ENCODE measurements at regions not wholly inside any gene's neighbourhood (a gene's known extent, or its start where the extent isn't known, plus 50 kb on each side); places are given as distances from the start of the nearest gene placed in this dataset.
"Not testable (repeated sequence)": the region's sequence is repeated elsewhere in the genome, so short reads cannot be mapped to it uniquely, and the experiment has no call there.

DNA sequence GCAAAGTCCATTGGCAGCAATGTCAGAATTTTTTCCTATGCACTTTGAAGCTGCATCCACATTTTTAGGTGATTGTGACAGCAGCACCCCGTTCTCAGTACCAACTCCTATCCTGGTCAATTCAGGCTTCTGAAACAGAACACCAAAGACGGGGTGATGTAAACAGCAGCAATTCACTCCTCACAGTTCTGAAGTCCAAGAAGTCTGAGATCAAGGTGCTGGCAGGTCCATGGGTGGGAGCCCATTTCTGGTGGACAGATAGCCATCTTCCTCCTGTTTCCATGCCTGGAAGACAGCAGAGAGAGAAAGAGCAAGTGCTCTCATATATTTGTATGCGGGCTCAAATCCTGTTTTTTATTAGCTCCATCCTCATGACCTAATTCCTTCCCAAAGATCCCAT is 471.2 kb downstream of the BRD1 start:
- DNase-seq = no peak

DNA sequence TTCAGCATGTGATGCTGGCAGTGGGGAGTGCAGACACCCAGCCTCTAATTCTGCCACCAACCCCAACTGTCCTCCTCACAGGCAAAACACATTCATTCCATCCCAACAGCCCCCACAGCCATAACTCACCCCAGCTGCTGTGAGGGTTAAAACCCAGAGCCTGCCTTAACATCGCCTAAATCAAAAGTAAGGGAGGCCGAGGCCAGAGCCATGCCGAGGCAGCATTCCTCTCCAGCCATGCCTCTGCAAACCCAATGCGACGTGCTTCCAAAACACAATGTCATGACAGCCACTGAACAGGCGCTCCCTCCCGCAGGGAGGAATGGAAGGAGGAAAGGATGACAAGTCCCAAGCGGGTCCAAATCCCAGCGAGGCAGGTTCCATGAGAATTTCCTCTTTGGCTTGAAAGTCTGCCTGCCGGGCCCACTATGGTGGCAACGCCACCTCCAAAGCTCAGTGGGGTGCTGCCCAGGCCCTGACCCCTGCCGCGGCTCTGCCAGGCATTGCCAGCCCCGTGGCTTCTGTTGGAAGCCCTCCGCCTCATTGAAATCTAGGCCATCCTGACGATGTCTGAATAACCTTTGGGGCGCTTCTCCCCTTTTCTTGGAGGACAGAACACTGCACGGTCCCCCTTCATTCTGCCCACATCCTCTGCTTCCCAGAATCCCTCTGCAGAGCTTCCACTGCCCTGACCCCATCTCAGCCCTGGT is 472.3 kb downstream of the BRD1 start:
- no peak for DNase-seq

DNA sequence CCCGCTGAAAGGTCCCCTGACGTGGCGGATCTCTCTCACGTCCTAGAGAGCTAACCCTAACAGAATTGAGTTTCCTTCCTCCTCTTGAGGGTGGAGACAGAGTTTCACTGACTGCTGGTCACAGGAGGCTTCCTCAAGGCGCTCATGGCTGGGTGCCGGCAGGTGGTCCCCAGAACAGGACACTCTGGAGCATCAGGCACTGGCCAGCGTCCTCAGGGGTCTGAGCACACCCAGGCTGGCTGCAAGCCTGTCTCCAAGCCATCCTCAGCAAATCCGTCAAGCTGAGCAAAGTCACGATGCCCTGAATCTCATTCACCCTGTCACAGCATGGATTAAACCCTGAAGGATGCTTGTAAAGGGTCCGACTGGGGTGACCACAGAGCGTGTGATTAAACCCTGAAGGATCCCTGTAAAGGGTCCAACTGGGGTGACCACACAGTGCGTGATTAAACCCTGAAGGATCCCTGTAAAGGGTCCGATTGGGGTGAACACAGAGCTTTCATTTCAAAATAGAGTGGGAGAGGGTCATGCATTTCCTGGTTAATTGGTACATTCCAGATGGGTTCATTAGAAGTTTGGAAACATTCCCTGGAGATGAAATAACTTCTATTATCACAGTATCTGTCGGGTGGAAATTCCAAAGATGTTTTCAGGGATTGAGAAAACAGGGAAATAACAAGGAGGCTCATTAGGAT is 473.0 kb downstream of the BRD1 start:
- DNase-seq = no peak

DNA sequence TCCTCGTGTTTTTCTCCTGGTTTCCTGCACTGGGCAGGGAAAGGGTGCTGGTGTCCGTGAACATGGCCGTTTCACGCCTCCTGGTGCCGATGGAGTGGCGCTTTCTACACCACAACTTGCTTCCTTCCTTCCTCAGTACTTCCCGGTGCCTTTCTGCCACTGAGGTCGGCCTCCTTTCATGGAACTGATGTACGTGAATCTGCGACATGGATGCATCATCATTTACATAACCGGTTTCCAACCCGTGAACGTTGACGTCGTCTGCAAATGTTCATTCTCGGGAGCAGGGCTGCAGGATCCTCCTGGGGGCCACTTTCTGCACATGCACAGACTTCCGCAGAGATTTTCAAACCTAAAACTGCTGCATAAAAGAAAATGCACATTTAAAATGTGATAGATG is 474.4 kb downstream of the BRD1 start:
- no peak for DNase-seq

- no peak for DNase-seq
Measured at GRCh38 chr22:49352361-49353169, 475.1 kb downstream of the BRD1 start.

DNA sequence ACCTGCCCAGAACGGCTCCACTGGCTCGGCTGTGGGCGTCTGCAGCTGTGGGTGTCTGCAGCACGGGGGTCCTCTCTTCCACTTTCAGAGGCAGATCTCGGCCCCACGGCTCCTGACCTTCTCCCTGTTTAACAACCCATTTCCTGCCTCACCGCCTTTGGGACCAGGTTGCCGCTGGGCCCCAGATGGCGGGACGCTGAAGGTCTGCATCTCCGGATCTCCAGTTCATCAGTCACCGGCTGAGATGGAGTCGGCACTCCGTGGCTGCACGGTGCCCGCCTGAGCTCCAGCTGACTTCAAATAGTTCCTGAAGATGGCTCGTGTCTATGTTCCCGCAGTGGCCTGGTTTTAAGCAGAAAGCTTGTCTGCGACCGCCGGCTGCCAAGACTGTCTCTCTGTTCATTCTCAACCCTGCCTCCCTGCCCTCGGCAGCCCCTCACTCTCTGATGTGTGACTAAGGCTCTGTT is 475.9 kb downstream of the BRD1 start:
- DNase-seq = no peak

DNA sequence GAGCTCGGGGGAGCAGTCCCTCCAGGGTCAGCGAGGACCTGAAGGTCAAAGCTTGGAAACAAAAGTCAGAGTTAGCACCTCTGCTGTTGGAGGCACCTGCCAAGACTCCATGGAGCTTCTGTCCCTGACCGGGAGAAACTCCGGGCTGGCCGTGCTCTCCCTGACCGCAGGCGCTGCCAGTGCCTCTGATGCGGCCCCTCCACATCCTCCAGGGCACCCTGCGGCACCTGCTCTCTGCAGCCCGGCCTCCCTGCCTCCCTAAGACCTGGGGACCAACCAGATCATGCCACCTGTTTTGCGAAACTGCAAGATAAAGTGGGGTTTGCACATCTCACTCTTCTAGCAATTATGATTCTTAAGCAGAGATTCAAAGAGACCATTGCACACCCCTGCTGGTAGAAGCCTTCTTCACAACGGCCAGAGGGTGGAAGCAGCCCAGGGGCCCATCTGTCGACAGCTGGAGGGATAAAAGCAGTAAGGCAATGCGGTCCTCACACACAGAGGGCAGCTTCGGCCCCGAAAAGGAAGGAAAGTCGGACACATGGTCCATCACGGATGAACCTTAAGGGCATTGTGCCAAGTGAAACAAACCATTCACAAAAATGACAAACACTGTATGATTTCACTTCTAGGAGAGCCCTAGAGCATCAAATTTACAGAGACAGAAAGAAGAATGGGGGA is 477.1 kb downstream of the BRD1 start:
- no peak for DNase-seq

GRCh38 chr22:49349841-49350381 is 477.8 kb downstream of the BRD1 start:
- no peak for DNase-seq

DNA sequence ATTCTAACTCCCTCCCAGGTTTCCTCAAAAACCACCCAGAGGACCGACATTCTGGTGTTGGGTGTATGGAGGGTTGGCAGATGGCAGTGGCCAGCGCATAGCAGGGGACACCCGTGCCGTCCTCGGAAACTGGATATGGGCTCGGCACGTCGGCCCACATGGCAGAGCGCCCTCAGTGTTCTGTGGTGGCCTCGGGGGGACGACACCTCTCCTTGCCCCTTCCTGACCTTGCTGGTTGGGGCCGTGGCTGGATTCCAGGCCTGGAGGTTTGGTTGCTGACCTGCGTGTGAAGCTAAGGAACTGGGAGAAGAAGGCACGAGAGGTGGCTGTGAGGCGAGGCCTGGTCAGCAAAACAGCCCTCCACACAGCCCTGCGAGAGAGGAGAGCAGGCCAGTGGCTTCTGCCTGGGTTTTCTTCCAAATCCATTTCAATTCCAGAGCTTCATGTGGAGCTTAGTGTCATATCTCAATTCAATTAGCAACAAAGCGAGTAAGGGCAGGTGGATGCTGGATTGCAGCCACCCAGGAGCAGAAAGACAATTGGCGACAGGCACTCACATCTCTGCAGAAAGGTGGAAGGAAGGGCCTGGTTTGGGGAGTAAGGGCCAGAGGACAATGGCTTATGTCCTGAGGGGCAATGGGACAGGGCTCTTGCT is 478.4 kb downstream of the BRD1 start:
- DNase-seq = no peak

DNA sequence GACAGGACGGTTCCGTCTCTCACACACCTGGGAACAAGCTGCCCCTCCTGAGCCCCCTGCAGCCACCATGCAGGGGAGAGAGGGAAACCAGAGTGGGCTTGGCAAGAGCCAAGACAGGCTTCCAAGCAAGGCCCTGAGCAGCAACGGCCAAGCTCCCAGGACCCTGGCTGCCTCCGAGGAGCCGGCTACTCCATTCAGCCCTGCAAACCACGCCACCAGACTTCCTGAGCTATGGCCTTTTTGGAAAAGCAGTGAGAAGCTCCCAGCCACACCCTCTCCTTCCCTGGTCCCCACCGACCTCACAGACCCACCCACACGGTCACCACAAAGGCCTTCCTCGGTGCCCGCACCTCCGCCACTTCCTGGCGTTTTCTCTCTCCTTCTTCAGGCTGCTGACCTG is 479.0 kb downstream of the BRD1 start:
- DNase-seq = no peak

GRCh38 chr22:49347376-49347775 is 480.3 kb downstream of the BRD1 start:
- no peak for DNase-seq

DNA sequence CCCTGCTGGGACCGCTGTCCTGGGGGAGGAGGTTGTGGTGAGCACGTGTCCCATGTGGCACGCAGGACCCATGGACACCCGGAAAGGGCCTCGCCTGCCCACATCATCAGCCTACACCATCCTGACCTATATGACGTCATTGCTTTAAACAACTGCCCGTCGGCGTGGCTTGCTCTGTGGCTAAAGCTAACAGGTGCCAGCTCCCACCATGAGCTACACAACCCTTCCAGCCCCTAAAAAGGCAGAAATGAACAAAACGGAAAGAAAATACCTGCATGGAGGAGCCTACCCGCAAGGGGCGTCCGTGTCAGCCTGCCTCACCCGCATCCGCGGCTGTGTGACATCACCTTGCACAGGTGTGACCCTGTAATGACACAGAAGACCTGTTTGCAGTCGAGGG is 481.8 kb downstream of the BRD1 start:
- DNase-seq = no peak

DNA sequence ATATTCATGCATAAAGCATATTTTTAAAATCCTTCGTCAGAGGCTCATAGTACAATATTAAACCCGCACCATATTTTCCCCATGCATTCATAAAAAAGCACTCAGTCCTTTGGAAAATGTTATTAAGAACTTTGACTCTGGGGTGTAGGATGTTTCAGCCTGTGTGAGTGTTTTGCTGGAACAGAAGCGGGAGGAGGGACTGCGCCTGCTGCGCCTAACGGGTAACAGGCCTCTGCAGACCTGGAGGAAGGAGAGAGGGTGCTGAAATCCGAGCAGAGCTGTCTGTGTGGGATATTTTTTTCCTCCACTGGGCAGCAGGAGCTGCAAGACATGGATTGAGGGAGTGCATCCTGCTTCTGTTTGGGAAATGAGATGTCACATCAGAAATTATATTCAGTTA is 483.0 kb downstream of the BRD1 start:
- DNase-seq = no peak

DNA sequence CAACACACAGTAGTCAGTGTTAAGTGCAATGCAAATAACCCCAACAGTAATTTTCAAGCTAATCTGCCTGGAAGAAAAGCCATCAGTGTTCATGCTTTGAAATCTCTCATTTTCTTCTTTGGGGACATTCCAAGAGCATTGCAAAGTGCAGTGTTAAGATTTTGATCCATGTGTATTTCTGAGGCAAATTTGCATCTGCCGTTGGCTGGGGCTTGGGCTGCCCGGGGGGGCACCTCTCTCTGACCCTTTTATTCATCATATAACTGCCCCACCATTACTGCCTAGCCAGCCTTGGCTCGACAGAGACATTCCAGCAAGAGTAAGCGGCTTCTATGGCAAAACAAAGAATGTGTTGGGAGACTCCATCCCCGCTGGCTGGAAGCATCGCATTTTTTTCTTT is 483.5 kb downstream of the BRD1 start:
- no peak for DNase-seq

DNA sequence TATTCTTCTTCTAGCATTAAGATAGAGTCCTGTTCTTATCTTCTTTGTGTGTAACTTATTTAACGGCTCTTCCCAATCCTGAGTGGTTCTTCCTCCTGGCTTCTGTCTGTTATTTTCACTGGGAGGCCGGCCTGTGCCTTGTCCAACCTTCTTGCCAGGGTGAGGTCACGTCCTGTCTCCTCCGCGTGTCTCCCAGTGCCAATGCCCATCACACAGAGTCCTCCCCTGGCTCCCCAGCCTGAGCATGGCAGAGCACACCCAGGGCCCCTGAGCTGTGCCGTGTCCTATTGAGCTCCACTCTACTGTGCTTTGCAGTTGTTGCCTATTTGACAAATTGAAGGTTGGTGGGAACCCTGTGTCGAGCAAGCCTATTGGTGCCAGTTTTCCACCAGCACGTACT is 487.3 kb downstream of the BRD1 start:
- DNase-seq = no peak

DNA sequence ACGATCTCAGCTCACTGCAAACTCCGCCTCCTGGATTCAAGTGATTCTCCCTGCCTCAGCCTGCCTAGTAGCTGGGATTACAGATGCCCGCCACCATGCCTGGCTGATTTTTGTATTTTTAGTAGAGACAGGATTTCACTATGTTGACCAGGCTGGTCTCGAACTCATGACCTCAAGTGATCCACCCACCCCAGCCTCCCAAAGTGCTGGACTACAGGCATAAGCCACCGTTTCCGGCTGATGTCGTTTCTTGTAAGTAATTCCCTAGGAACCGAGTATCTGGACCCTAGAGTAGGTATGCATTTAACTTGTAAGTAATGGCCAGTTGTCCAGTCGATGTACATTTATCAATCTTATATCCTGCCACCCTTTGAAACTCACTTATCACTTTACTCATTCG is 491.2 kb downstream of the BRD1 start:
- DNase-seq = not testable (repeated sequence)

- DNase-seq = no peak
Measured at GRCh38 chr22:49334976-49335375, 492.7 kb downstream of the BRD1 start.

GRCh38 chr22:49334449-49334789 is 493.3 kb downstream of the BRD1 start:
- no peak for DNase-seq

DNA sequence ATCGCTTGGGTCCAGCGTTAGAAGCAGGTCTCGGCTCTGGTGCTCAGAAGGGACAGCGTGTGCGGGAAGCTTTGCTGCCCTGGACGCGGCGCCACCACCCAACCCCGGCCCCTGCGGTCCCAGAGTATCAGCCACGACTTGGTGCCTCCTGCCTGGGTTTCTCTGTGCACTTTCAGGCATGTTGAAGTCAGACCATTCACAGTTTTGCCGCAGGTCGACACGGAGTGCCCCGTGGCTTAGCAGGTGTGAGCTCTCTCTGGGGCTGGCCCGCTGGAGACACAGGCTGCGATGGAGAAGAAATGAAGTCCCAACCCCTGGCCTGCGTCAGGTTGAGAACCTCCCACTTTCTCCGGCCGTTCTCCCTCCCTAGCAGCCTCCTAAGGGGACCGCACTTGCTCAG is 494.5 kb downstream of the BRD1 start:
- DNase-seq = no peak

- DNase-seq = no peak
Measured at GRCh38 chr22:49332691-49333090, 495.0 kb downstream of the BRD1 start.

GRCh38 chr22:49331878-49332277 is 495.8 kb downstream of the BRD1 start:
- no peak for DNase-seq

- no peak for DNase-seq
Measured at GRCh38 chr22:49331223-49331815, 496.4 kb downstream of the BRD1 start.
